Transverse colon (tissue), 4 donors: ENCODE measurements at regions not wholly inside any gene's neighbourhood (a gene's known extent, or its start where the extent isn't known, plus 50 kb on each side); places are given as distances from the start of the nearest gene placed in this dataset.

Experiments used
- DNase-seq: peaks from one replicate; pipeline ENCODE4 v3.0.0-alpha.2; 2019
- H3K27ac ChIP-seq, 4 donors: fragments of 200-600 bp; sonication (generic); 2 replicates each; pipeline ENCODE4 v1.5.1; 2016 to 2018; ENCODE audit warnings: inconsistent platforms in 4 of 4
- H3K27me3 ChIP-seq: fragments of 200-600 bp; sonication (generic); 2 replicates; pipeline ENCODE4 v1.5.1; 2017; ENCODE audit warnings: inconsistent platforms
- H3K36me3 ChIP-seq, 4 donors: fragments of 200-600 bp; sonication (generic); 2 replicates each; pipeline ENCODE4 v1.5.1; 2017 to 2019; ENCODE audit warnings: inconsistent platforms in 4 of 4
- H3K4me1 ChIP-seq, 4 donors: fragments of 200-600 bp; sonication (generic); 2 replicates each; pipeline ENCODE4 v1.5.1; 2017 to 2020; ENCODE audit warnings: inconsistent platforms in 4 of 4
- H3K4me3 ChIP-seq, 4 donors: fragments of 200-600 bp; sonication (generic); 1 replicate in 1 of 4; 2 replicates in 3 of 4; pipeline versions ENCODE4 v1.5.1 to v1.6.1; 2017 to 2019; ENCODE audit warnings: inconsistent platforms in 4 of 4
- H3K9me3 ChIP-seq, 2 donors: fragments of 200-600 bp; sonication (generic); 2 replicates each; pipeline ENCODE4 v1.5.1; 2017 to 2019; ENCODE audit warnings: inconsistent platforms in 2 of 2
- CTCF ChIP-seq, 5 experiments: fragments of 200-600 bp in 3 of 5; fragments of 450-650 bp in 2 of 5; sonication (generic) in 3 of 5; IDR thresholded peaks; 1 replicate in 2 of 5; 2 replicates in 3 of 5; pipeline ENCODE4 v1.5.1; 2016 to 2017; ENCODE audit warnings: antibody characterized with exemption in 5 of 5, inconsistent platforms in 3 of 5, mild to moderate bottlenecking in 2 of 5, moderate library complexity in 1 of 5
- EP300 ChIP-seq: sonication (generic); formaldehyde crosslinking; IDR thresholded peaks from one replicate; pipeline ENCODE4 v1.6.1; 2017; ENCODE audit warnings: antibody characterized with exemption, low read depth
- POLR2A ChIP-seq: fragments of 450-650 bp; IDR thresholded peaks from one replicate; pipeline ENCODE4 v1.6.1; 2016; ENCODE audit warnings: antibody characterized with exemption, mild to moderate bottlenecking, moderate library complexity
- POLR2AphosphoS5 ChIP-seq, 3 donors: sonication (generic); formaldehyde crosslinking; IDR thresholded peaks; one replicate each; pipeline ENCODE4 v1.6.1; 2016; ENCODE audit warnings: antibody characterized with exemption in 3 of 3
- WGBS, 2 donors: methylation state at CpG; one replicate each; pipeline ENCODE4 v1.1.5; 2018; ENCODE audit warnings: low coverage in 1 of 2; 5-methylcytosine and 5-hydroxymethylcytosine counted together
- in situ Hi-C, 4 donors: fragments of 200-750 bp; cut with MboI; loops; one replicate each; pipeline versions ENCODE4 v1.15.0 to v1.15.1; 2017; ENCODE audit warnings: low sequenced_read_pairs in 3 of 4, low pct_ligation_motif_present in 1 of 4, low pct_unique_long_range_greater_than_20kb in 1 of 4
- intact Hi-C: fragments of 100-400 bp; cut with DNase I; formaldehyde crosslinking; loops from one replicate; pipeline ENCODE4 v1.15.1; 2023; ENCODE audit warnings: low total_unique reads

DNA sequence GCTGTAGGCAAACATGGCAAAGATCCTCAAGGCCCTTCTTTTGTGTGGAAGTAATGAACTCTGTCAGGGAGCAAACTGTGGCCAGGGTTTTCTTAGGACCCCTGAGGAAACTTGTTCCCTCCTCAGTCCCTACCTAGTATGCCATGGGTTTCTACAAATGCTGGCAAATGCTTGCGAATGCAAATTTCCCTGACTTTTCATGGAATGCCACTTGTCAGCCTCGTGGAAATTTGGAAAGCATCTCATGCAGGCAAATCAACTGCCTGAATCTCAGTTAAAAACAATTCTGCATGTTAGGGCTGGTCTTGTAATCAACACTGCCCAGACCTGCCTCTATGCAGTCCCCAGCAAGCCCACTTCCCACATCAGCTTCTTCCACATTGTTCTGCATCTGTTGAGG, 334.9 kb upstream of the AJAP1 start:
- TF ChIP-seq EP300, result no peak
- no peak for TF ChIP-seq POLR2AphosphoS5 (IDR thresholded peaks at IDR 0.05)
- no peak for TF ChIP-seq POLR2A
- TF ChIP-seq CTCF (IDR thresholded peaks at IDR 0.05), result no peak
- H3K4me1 ChIP-seq, result no peaks in the 10 kb centered on the region
- no peaks in the 10 kb centered on the region for H3K27me3 ChIP-seq
- DNase-seq, result no peak
- in situ Hi-C loops, result no loop called here
- intact Hi-C loops, result no loop called here
- 50 to 52% methylated on average over 2 of the region's 2 CpGs for WGBS, 2 donors
- H3K36me3 ChIP-seq, result no peaks in the 10 kb centered on the region
- H3K27ac ChIP-seq, result no peak overlapping the region
- H3K4me3 ChIP-seq, result no peak overlapping the region
- peaks cover 0 to 5% of the 10 kb centered on the region in 2 donors for H3K9me3 ChIP-seq

DNA sequence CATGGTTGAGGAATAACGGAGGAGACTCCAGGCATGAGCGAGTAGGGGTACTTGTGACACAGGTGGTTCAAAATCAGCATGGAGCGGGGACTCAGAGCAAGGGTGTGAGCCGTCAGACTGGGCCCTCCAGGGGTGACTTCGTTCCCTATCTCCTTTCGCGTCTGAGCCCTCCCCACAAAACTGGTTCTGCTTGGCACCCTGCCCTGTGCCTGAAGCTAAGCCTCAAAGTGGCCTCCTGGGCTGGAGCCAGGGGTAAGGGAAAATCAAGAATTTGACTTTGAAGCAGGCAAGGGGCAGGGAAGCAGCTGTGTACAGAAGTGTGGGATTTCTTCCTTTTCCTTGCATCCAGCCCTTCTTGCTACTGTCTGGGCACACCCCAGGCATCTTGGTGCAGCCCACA, 331.5 kb upstream of the AJAP1 start:
- in situ Hi-C loops, result no loop called here
- Histone ChIP-seq H3K36me3 (no peaks in the 10 kb centered on the region), H3K9me3 (no peaks in the 10 kb centered on the region), H3K27ac (no peak overlapping the region), H3K27me3 (no peaks in the 10 kb centered on the region), H3K4me3 (no peak overlapping the region), H3K4me1 (no peaks in the 10 kb centered on the region)
- 72 to 100% methylated on average over 1 to 7 of the region's 7 CpGs for WGBS, 2 donors
- TF ChIP-seq POLR2AphosphoS5 (IDR thresholded peaks at IDR 0.05) (no peak), CTCF (IDR thresholded peaks at IDR 0.05) (no peak), POLR2A (no peak), EP300 (no peak)
- DNase-seq, result no peak
- intact Hi-C loops, result no loop called here

DNA sequence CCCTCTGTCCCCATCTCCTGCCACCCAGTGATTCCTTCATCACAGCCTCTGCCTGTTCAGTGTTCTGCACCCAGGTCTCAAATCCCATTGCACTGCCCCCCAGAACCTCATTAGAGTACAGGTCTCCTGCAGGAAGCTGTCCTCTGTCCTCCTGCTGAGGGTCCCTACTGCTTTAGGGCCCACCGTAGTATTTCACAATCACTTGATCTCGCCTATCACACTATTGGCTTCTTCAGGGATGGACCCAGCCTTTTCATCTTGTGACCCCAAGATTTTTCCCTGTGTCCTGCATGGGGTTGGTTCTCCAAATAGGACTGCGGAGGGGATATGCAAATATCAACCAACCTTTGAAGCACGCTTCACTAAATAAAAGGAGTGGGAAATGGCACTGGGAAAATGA, 331.1 kb upstream of the AJAP1 start:
- H3K4me3 ChIP-seq, result no peak overlapping the region
- no peak for DNase-seq
- no peaks in the 10 kb centered on the region for H3K36me3 ChIP-seq
- no peaks in the 10 kb centered on the region for H3K27me3 ChIP-seq
- no peaks in the 10 kb centered on the region for H3K9me3 ChIP-seq
- H3K27ac ChIP-seq, result no peak overlapping the region
- TF ChIP-seq POLR2A (no peak), EP300 (no peak), CTCF (IDR thresholded peaks at IDR 0.05) (no peak), POLR2AphosphoS5 (IDR thresholded peaks at IDR 0.05) (no peak)
- 80 to 89% methylated on average over 4 of the region's 4 CpGs for WGBS, 2 donors
- intact Hi-C loops (no loop called here), in situ Hi-C loops (no loop called here)
- H3K4me1 ChIP-seq, result no peaks in the 10 kb centered on the region

DNA sequence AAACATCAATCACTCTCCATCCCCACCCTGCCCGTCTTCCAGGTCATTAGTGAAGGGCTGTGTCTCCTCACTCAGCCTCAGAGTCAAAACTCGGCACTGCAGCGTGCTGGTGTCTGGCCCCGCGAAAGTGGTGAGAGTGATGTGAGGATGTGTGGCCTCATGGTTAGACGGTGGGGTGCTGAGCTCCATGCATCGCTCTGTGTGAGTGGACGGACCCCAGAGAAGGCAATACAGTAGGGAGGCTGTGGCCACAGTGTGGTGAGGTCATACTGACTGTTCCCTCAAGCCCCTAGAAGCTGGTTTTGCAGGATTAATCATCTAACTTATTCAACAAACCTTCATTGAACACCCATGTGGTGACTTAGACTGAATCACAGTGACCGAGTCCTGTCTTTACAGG, 329.9 kb upstream of the AJAP1 start:
- intact Hi-C loops (no loop called here), in situ Hi-C loops (no loop called here)
- H3K9me3 ChIP-seq, result no peaks in the 10 kb centered on the region
- 50 to 85% methylated on average over 1 to 9 of the region's 9 CpGs for WGBS, 2 donors
- H3K4me1 ChIP-seq, result no peaks in the 10 kb centered on the region
- no peak for DNase-seq
- no peaks in the 10 kb centered on the region for H3K27me3 ChIP-seq
- H3K27ac ChIP-seq, result no peak overlapping the region
- TF ChIP-seq POLR2AphosphoS5 (IDR thresholded peaks at IDR 0.05), result no peak
- TF ChIP-seq CTCF (IDR thresholded peaks at IDR 0.05), result no peak
- H3K4me3 ChIP-seq, result no peak overlapping the region
- H3K36me3 ChIP-seq, result no peaks in the 10 kb centered on the region
